ENCODE measurements at regions not wholly inside any gene's neighbourhood (a gene's known extent, or its start where the extent isn't known, plus 50 kb on each side); places are given as distances from the start of the nearest gene placed in this dataset.

GRCh38 chr21:36606287-36606982, 92.5 kb upstream of the SIM2 start:
- Histone ChIP-seq H3K4me1 (ENCODE audit: control insufficient read depth in 1 of 2, insufficient read depth in 1 of 2, low read depth in 1 of 2, low read length in 1 of 2) (no peaks in the 10 kb centered on the region), H3K27me3 (peaks cover 7% of the 10 kb centered on the region), H3K36me3 (no peaks in the 10 kb centered on the region), H3K27ac (no peak overlapping the region), H3K4me3 (ENCODE audit: low read depth in 1 of 2, low read length in 1 of 2) (no peak overlapping the region), H3K9me3 (no peaks in the 10 kb centered on the region)
- no peak for TF ChIP-seq CTCF (IDR thresholded peaks at IDR 0.05)

- Histone ChIP-seq H3K27me3 (peaks cover 7% of the 10 kb centered on the region), H3K4me1 (ENCODE audit: control insufficient read depth in 1 of 2, insufficient read depth in 1 of 2, low read depth in 1 of 2, low read length in 1 of 2) (no peaks in the 10 kb centered on the region), H3K4me3 (ENCODE audit: low read depth in 1 of 2, low read length in 1 of 2) (no peak overlapping the region), H3K36me3 (no peaks in the 10 kb centered on the region), H3K27ac (no peak overlapping the region), H3K9me3 (no peaks in the 10 kb centered on the region)
- no peak for TF ChIP-seq CTCF (IDR thresholded peaks at IDR 0.05)
These were observed 92.0 kb upstream of the SIM2 start for GRCh38 chr21:36606983-36607325.

- H3K36me3 ChIP-seq = no peaks in the 10 kb centered on the region
- no peaks in the 10 kb centered on the region for H3K4me1 ChIP-seq (ENCODE audit: control insufficient read depth in 1 of 2, insufficient read depth in 1 of 2, low read depth in 1 of 2, low read length in 1 of 2)
- H3K27me3 ChIP-seq = peaks cover 6% of the 10 kb centered on the region
- no peaks in the 10 kb centered on the region for H3K9me3 ChIP-seq
- TF ChIP-seq CTCF (IDR thresholded peaks at IDR 0.05) = no peak
- no peak overlapping the region for H3K27ac ChIP-seq
- no peak overlapping the region for H3K4me3 ChIP-seq (ENCODE audit: low read depth in 1 of 2, low read length in 1 of 2)
These were observed 90.6 kb upstream of the SIM2 start for GRCh38 chr21:36608041-36608896.

- Histone ChIP-seq H3K4me1 (ENCODE audit: control insufficient read depth in 1 of 2, insufficient read depth in 1 of 2, low read depth in 1 of 2, low read length in 1 of 2) (no peaks in the 10 kb centered on the region), H3K27me3 (peaks cover 6% of the 10 kb centered on the region), H3K27ac (no peak overlapping the region), H3K4me3 (ENCODE audit: low read depth in 1 of 2, low read length in 1 of 2) (no peak overlapping the region), H3K36me3 (no peaks in the 10 kb centered on the region), H3K9me3 (no peaks in the 10 kb centered on the region)
- TF ChIP-seq CTCF (IDR thresholded peaks at IDR 0.05) = no peak
These were observed 90.1 kb upstream of the SIM2 start for GRCh38 chr21:36608897-36609225.

GRCh38 chr21:36609654-36610053, 89.3 kb upstream of the SIM2 start:
- no peak for TF ChIP-seq CTCF (IDR thresholded peaks at IDR 0.05)
- Histone ChIP-seq H3K9me3 (no peaks in the 10 kb centered on the region), H3K4me3 (ENCODE audit: low read depth in 1 of 2, low read length in 1 of 2) (no peak overlapping the region), H3K27me3 (peaks cover 6% of the 10 kb centered on the region), H3K36me3 (no peaks in the 10 kb centered on the region), H3K27ac (no peak overlapping the region), H3K4me1 (ENCODE audit: control insufficient read depth in 1 of 2, insufficient read depth in 1 of 2, low read depth in 1 of 2, low read length in 1 of 2) (no peaks in the 10 kb centered on the region)
